ENCODE measurements at regions not wholly inside any gene's neighbourhood (a gene's known extent, or its start where the extent isn't known, plus 50 kb on each side); places are given as distances from the start of the nearest gene placed in this dataset.
"Not testable (repeated sequence)": the region's sequence is repeated elsewhere in the genome, so short reads cannot be mapped to it uniquely, and the experiment has no call there.

DNA sequence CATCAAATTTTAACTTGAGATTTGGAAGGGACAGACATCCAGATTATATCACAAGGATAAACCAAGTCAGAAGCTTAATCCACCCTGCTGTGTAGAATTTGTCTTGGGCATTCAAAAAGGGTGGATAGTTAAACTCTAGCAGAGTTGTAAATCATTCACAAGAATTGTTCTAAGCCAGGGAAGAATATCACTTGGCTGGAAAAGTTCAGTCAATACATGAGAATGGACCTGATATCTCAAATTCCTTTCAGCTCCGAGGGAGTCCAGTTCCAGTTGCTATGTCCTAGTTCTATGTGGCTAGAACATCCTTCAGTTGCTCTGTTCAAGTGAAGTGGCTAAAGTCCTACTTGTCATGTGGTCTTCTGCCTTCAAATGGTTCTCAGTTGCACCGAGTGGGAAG, 351.8 kb upstream of the JARID2 start:
- ATAC-seq (no peak), DNase-seq (no peak)
- CTCF ChIA-PET, result no interaction called here
- no peak overlapping the region for H3K27ac Mint-ChIP-seq
- H3K4me1 Mint-ChIP-seq, result no peaks in the 10 kb centered on the region
- no peaks in the 10 kb centered on the region for H3K27me3 Mint-ChIP-seq
- no peaks in the 10 kb centered on the region for H3K36me3 Mint-ChIP-seq
- H3K9me3 Mint-ChIP-seq (ENCODE audit: low read depth), result peaks cover 7% of the 10 kb centered on the region
- no peak overlapping the region for H3K4me3 Mint-ChIP-seq

GRCh38 chr6:14896475-14896874, 349.4 kb upstream of the JARID2 start:
- Mint-ChIP-seq H3K9me3 (ENCODE audit: low read depth) (peaks cover 7% of the 10 kb centered on the region), H3K36me3 (peaks cover 1% of the 10 kb centered on the region), H3K27me3 (no peaks in the 10 kb centered on the region), H3K4me1 (no peaks in the 10 kb centered on the region), H3K4me3 (no peak overlapping the region), H3K27ac (no peak overlapping the region)
- ATAC-seq (no peak), DNase-seq (no peak)
- CTCF ChIA-PET, result no interaction called here

GRCh38 chr6:14897831-14898230, 348.0 kb upstream of the JARID2 start:
- H3K27me3 Mint-ChIP-seq, result no peaks in the 10 kb centered on the region
- H3K9me3 Mint-ChIP-seq (ENCODE audit: low read depth), result peaks cover 7% of the 10 kb centered on the region
- no peak for ATAC-seq
- no peak overlapping the region for H3K27ac Mint-ChIP-seq
- CTCF ChIA-PET, result no interaction called here
- DNase-seq, result no peak
- no peaks in the 10 kb centered on the region for H3K4me1 Mint-ChIP-seq
- peaks cover 1% of the 10 kb centered on the region for H3K36me3 Mint-ChIP-seq
- H3K4me3 Mint-ChIP-seq, result no peak overlapping the region

DNA sequence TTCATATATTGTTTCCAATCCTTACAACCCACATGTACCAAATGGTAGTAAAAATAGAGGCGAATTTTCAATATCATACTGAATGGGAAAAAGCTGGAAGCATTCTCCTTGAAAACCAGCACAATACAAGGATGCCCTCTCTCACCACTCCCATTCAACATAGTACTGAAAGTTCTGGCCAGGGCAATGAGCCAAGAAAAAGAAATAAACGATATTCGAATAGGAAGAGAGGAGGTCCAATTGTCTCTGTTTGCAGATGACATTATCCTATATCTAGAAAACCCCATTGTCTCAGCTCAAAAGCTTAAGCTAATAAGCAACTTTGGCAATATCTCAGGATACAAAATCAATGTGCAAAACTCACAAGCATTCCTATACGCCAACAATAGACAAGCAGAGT, 346.4 kb upstream of the JARID2 start:
- CTCF ChIA-PET; H3K27ac Mint-ChIP-seq; H3K4me3 Mint-ChIP-seq; DNase-seq; H3K4me1 Mint-ChIP-seq; H3K9me3 Mint-ChIP-seq (ENCODE audit: low read depth); H3K27me3 Mint-ChIP-seq; ATAC-seq; H3K36me3 Mint-ChIP-seq: not testable (repeated sequence)

- peaks cover 2% of the 10 kb centered on the region for H3K4me1 Mint-ChIP-seq
- no peaks in the 10 kb centered on the region for H3K27me3 Mint-ChIP-seq
- no peak overlapping the region for H3K27ac Mint-ChIP-seq
- DNase-seq (no peak), ATAC-seq (no peak)
- H3K4me3 Mint-ChIP-seq, result no peak overlapping the region
- CTCF ChIA-PET, result no interaction called here
- H3K36me3 Mint-ChIP-seq, result peaks cover 1% of the 10 kb centered on the region
- peaks cover 1% of the 10 kb centered on the region for H3K9me3 Mint-ChIP-seq (ENCODE audit: low read depth)
Observed at GRCh38 chr6:14900919-14901318, 344.9 kb upstream of the JARID2 start.

DNA sequence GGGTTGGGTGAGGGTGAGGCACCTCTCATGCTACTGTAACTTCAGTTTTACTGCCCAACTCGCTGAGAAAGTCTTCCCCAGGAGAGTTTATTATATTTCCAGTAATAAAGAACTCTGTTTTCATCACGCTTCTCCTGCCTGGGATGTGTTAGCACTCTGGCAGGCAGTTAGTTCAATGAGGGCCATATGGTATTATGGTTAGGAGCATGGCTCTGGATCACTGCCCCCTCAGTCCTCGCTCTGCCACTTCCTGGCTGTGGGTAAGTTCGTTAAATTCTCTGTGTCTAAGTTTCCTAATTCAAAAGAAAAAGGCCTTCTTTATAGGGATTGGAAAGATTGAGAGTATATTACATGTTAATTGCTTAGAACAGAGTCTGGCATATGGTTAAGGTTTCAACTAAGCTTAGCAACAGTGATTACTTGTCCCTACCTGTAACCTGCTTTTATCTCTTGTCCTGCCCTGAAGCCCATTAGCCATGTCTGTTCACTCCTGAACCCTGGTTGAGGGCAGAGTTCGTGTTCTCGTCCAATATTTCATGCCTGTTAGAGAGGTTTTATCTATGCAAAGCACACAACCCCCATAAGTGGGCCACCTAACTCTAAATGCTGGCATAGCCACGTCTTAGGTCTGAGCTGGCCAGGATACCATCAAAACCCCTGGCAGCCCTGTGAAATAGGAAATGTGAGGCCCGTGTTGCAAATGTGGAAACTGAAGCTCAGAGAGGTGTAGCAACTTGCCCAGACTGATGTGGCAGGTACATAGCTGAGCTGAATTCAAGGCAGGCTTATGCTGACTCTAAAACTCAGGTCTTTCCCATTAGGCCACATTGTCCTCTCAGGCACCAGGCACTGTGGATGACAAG, 342.5 kb upstream of the JARID2 start:
- Mint-ChIP-seq H3K36me3 (peaks cover 3% of the 10 kb centered on the region), H3K4me1 (peaks cover 2% of the 10 kb centered on the region), H3K9me3 (ENCODE audit: low read depth) (no peaks in the 10 kb centered on the region), H3K4me3 (no peak overlapping the region), H3K27ac (no peak overlapping the region), H3K27me3 (no peaks in the 10 kb centered on the region)
- DNase-seq (no peak), ATAC-seq (no peak)
- CTCF ChIA-PET, result no interaction called here

DNA sequence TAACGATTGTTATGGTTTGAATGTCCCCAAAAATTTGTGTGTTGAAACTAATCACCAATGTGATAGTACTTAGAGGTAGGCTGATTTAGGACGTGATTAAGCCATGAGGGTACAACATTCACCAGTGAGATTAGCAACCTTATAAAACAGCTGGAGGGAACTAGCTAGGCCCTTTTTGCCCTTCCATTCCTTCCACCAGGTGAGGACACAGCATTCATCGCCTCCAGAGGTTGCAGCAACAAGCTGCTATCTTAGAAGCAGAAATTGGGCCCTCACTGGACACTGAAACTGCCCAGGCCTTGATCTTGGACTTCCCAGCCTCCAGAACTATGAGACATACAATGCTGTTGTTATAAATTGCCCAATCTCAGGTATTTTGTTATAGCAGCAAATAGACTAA, 340.7 kb upstream of the JARID2 start:
- ATAC-seq, result no peak
- Mint-ChIP-seq H3K27me3 (no peaks in the 10 kb centered on the region), H3K4me1 (peaks cover 5% of the 10 kb centered on the region), H3K36me3 (peaks cover 1% of the 10 kb centered on the region), H3K4me3 (no peak overlapping the region), H3K9me3 (ENCODE audit: low read depth) (no peaks in the 10 kb centered on the region), H3K27ac (no peak overlapping the region)
- CTCF ChIA-PET, result interaction anchor here (1.0 kb wide), 1 partner anchor 28 kb away, joined by 3 read pairs; no protein-coding TSS in a partner anchor
- DNase-seq, result no peak

- Mint-ChIP-seq H3K27me3 (no peaks in the 10 kb centered on the region), H3K4me1 (peaks cover 19% of the 10 kb centered on the region), H3K36me3 (peaks cover 3% of the 10 kb centered on the region), H3K4me3 (no peak overlapping the region), H3K9me3 (ENCODE audit: low read depth) (no peaks in the 10 kb centered on the region), H3K27ac (no peak overlapping the region)
- DNase-seq, result no peak
- CTCF ChIA-PET, result interaction anchor here (0.6 kb wide), 2 partner anchors 91 to 148 kb away, joined by 3 read pairs; no protein-coding TSS in a partner anchor
- no peak for ATAC-seq
Observed at GRCh38 chr6:14906621-14907020, 339.2 kb upstream of the JARID2 start.

- Mint-ChIP-seq H3K27me3 (peaks cover 4% of the 10 kb centered on the region), H3K4me1 (peaks cover 17% of the 10 kb centered on the region), H3K27ac (peak overlapping the region; percentile 50), H3K36me3 (peaks cover 3% of the 10 kb centered on the region), H3K4me3 (no peak overlapping the region), H3K9me3 (ENCODE audit: low read depth) (no peaks in the 10 kb centered on the region)
- CTCF ChIA-PET, result no interaction called here
- DNase-seq (peak; percentile 56), ATAC-seq (peak; percentile 64)
Observed at GRCh38 chr6:14910692-14911547, 334.9 kb upstream of the JARID2 start.

DNA sequence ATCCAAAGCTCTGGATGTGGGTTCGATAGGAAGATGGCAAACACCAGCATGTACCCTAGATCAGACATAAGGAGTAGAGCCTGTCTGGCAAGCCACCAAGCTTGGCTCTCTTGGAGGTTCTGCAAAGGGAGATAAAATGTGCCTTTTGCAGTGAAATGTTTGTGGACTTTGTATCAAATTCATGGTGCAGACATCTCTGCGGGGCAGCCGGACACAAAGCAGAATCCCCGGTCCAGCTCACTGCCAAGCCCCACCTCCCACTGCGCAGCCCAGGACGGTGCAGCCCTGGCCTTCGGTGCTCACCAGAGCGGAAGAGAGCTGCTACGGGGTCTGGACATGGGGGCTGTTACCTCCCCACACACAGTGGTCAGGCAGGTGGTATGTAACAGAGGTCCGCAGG, 333.6 kb upstream of the JARID2 start:
- no peak for DNase-seq
- Mint-ChIP-seq H3K36me3 (peaks cover 3% of the 10 kb centered on the region), H3K27me3 (peaks cover 4% of the 10 kb centered on the region), H3K4me1 (peaks cover 17% of the 10 kb centered on the region), H3K4me3 (no peak overlapping the region), H3K27ac (no peak overlapping the region), H3K9me3 (ENCODE audit: low read depth) (no peaks in the 10 kb centered on the region)
- CTCF ChIA-PET, result no interaction called here
- no peak for ATAC-seq

DNA sequence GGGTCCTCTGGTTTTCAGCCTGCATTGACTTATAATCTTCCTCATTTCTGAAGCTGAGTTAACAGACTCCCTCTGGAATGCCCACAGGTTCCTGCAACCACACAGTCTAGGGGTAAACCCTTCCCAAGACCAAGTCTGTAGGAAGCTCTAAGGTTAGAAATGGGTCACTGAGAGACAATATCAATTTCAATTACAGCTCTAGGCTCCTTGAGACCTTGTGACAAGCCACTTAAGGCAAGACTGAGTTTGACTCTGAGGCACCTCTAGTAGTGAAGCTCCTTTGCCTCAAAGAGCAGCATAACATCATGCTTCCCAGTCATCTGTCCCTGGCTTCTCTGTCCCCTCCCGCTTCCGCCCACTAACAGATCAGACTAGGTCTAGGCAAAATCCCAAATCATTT, 333.2 kb upstream of the JARID2 start:
- H3K27ac Mint-ChIP-seq, result no peak overlapping the region
- H3K4me3 Mint-ChIP-seq, result no peak overlapping the region
- DNase-seq (no peak), ATAC-seq (no peak)
- CTCF ChIA-PET, result interaction anchor here (0.6 kb wide), 1 partner anchor 27 kb away, joined by 3 read pairs; no protein-coding TSS in a partner anchor
- H3K36me3 Mint-ChIP-seq, result peaks cover 3% of the 10 kb centered on the region
- peaks cover 4% of the 10 kb centered on the region for H3K27me3 Mint-ChIP-seq
- H3K4me1 Mint-ChIP-seq, result peaks cover 17% of the 10 kb centered on the region
- H3K9me3 Mint-ChIP-seq (ENCODE audit: low read depth), result no peaks in the 10 kb centered on the region

- CTCF ChIA-PET, result no interaction called here
- no peaks in the 10 kb centered on the region for H3K9me3 Mint-ChIP-seq (ENCODE audit: low read depth)
Observed at GRCh38 chr6:14913931-14914330, 331.9 kb upstream of the JARID2 start.

GRCh38 chr6:14915888-14916832, 329.7 kb upstream of the JARID2 start:
- DNase-seq (no peak), ATAC-seq (no peak)
- Mint-ChIP-seq H3K9me3 (ENCODE audit: low read depth) (no peaks in the 10 kb centered on the region), H3K27ac (no peak overlapping the region), H3K4me1 (peaks cover 4% of the 10 kb centered on the region), H3K4me3 (no peak overlapping the region), H3K36me3 (no peaks in the 10 kb centered on the region), H3K27me3 (peaks cover 4% of the 10 kb centered on the region)
- CTCF ChIA-PET, result no interaction called here

More at GRCh38 chr6:14913931-14914330, 331.9 kb upstream of the JARID2 start:
- Mint-ChIP-seq H3K27ac (no peak overlapping the region), H3K36me3 (peaks cover 2% of the 10 kb centered on the region), H3K27me3 (peaks cover 4% of the 10 kb centered on the region), H3K4me1 (peaks cover 17% of the 10 kb centered on the region), H3K4me3 (no peak overlapping the region)
- ATAC-seq (no peak), DNase-seq (no peak)
